Left colon (tissue), 2 donors: ENCODE measurements at regions not wholly inside any gene's neighbourhood (a gene's known extent, or its start where the extent isn't known, plus 50 kb on each side); places are given as distances from the start of the nearest gene placed in this dataset.
"Not testable (repeated sequence)": the region's sequence is repeated elsewhere in the genome, so short reads cannot be mapped to it uniquely, and the experiment has no call there.

Source experiments
- ATAC-seq: fragments of 200-7000 bp; cut with Tn5 transposase; one replicate; pipeline ENCODE4 v1.9.1; 2020; ENCODE audit warnings: mild to moderate bottlenecking, moderate library complexity
- DNase-seq, 2 donors: peaks; one replicate each; pipeline ENCODE4 v3.0.0-alpha.2; 2020
- intact Hi-C, 2 donors: fragments of 100-400 bp; cut with DNase I in 1 of 2; cut with micrococcal nuclease in 1 of 2; formaldehyde crosslinking; loops; one replicate each; pipeline versions ENCODE4 v1.11.2 to v1.14.0; 2022; cut with DNase I, micrococcal nuclease
- donor health status: DM: no; HTN: no; CAD: no.
- donor health status: DM: yes; HTN: yes; CAD: no.

- ATAC-seq = no peak
- intact Hi-C loops = no loop called here
- no peak for DNase-seq
These were observed 57.3 kb downstream of the MED10 start for GRCh38 chr5:6321078-6321477.

- no peak for ATAC-seq
- no peak for DNase-seq
- intact Hi-C loops = no loop called here
These were observed 59.2 kb downstream of the MED10 start for GRCh38 chr5:6319116-6319515.

- DNase-seq (no peak), ATAC-seq (no peak)
- intact Hi-C loops = no loop called here
These were observed 61.1 kb downstream of the MED10 start for GRCh38 chr5:6317116-6317798.

GRCh38 chr5:6315580-6315979 lies 62.8 kb downstream of the MED10 start:
- ATAC-seq = no peak

GRCh38 chr5:6311568-6312501 lies 66.5 kb downstream of the MED10 start:
- DNase-seq (no peak), ATAC-seq (no peak)
- intact Hi-C loops = no loop called here

More at GRCh38 chr5:6315580-6315979, 62.8 kb downstream of the MED10 start:
- intact Hi-C loops = no loop called here
- no peak for DNase-seq

GRCh38 chr5:6309949-6310348 lies 68.4 kb downstream of the MED10 start:
- ATAC-seq = no peak
- DNase-seq = no peak
- intact Hi-C loops = no loop called here

- DNase-seq (no peak), ATAC-seq (no peak)
- intact Hi-C loops = no loop called here
These were observed 69.7 kb downstream of the MED10 start for GRCh38 chr5:6308683-6309082.

GRCh38 chr5:6307304-6307703 lies 71.0 kb downstream of the MED10 start:
- no peak for DNase-seq
- intact Hi-C loops = no loop called here
- no peak for ATAC-seq

- intact Hi-C loops = no loop called here
- ATAC-seq (no peak), DNase-seq (no peak)
These were observed 72.5 kb downstream of the MED10 start for GRCh38 chr5:6305853-6306252.

GRCh38 chr5:6302684-6303083 lies 75.7 kb downstream of the MED10 start:
- no peak for ATAC-seq
- intact Hi-C loops = no loop called here
- DNase-seq = no peak

- ATAC-seq (no peak), DNase-seq (no peak)
- intact Hi-C loops = no loop called here
These were observed 76.3 kb downstream of the MED10 start for GRCh38 chr5:6302075-6302474.

GRCh38 chr5:6296524-6296923 lies 81.8 kb downstream of the MED10 start:
- ATAC-seq (no peak), DNase-seq (no peak)
- intact Hi-C loops = no loop called here

- intact Hi-C loops = no loop called here
- DNase-seq = no peak
- no peak for ATAC-seq
These were observed 86.4 kb downstream of the MED10 start for GRCh38 chr5:6291961-6292360.

GRCh38 chr5:6289239-6289638 lies 89.1 kb downstream of the MED10 start:
- ATAC-seq (no peak), DNase-seq (no peak)
- intact Hi-C loops = no loop called here

GRCh38 chr5:6287176-6287575 lies 91.2 kb downstream of the MED10 start:
- intact Hi-C loops = no loop called here
- no peak for ATAC-seq

GRCh38 chr5:6286404-6286803 lies 91.9 kb downstream of the MED10 start:
- DNase-seq (no peak), ATAC-seq (no peak)
- intact Hi-C loops = no loop called here

More at GRCh38 chr5:6287176-6287575, 91.2 kb downstream of the MED10 start:
- DNase-seq = no peak

- ATAC-seq, intact Hi-C loops, DNase-seq: not testable (repeated sequence)
These were observed 93.9 kb downstream of the MED10 start for GRCh38 chr5:6284491-6284890.

GRCh38 chr5:6282352-6282751 lies 96.0 kb downstream of the MED10 start:
- DNase-seq (no peak), ATAC-seq (no peak)
- intact Hi-C loops = no loop called here

- ATAC-seq (no peak), DNase-seq (no peak)
- intact Hi-C loops = no loop called here
These were observed 96.5 kb downstream of the MED10 start for GRCh38 chr5:6281818-6282217.

GRCh38 chr5:6280425-6281100 lies 97.8 kb downstream of the MED10 start:
- no peak for DNase-seq
- ATAC-seq = no peak
- intact Hi-C loops = no loop called here
